K562 (cell line): ENCODE measurements at regions not wholly inside any gene's neighbourhood (a gene's known extent, or its start where the extent isn't known, plus 50 kb on each side); places are given as distances from the start of the nearest gene placed in this dataset.

Experiments
- ATAC-seq: fragments of 200-7000 bp; cut with Tn5 transposase; 3 replicates; pipeline ENCODE4 v1.9.1; 2020; ENCODE audit warnings: moderate library complexity
- BruUV-seq: library from RNA; stranded (reverse); fragments of 400-500 nt; replicated peaks from 2 replicates; lab custom pipeline; 2021; lab: Mats Ljungman, UMichigan
- CTCF ChIA-PET: fragments of 300-600 bp; formaldehyde crosslinking; extraction: SDS; loops from one replicate; lab custom pipeline; 2021; ENCODE audit warnings: low intra/inter-chr PET ratio; lab: Yijun Ruan, JAX
- POLR2A ChIA-PET: fragments of 300-600, 350-650 bp; sonication (Branson Sonifier 250); formaldehyde crosslinking; extraction: SDS; loops from one replicate; lab custom pipeline; 2021; ENCODE audit warnings: antibody characterized with exemption, inconsistent platforms; lab: Yijun Ruan, JAX
- DNase-seq, 4 experiments: peaks; one replicate each; pipeline versions ENCODE4 v3.0.0 to v3.0.0-alpha.2; 2011 to 2018; ENCODE audit warnings: low spot score in 3 of 4, mixed read lengths in 3 of 4; ENCODE audit errors: extremely low read depth in 1 of 4
- FAIRE-seq: peaks from 2 replicates; lab custom pipeline; 2011; peaks lifted over from hg19 to GRCh38; lab: Jason Lieb, UNC
- H2AFZ ChIP-seq: 2 replicates; pipeline ENCODE4 v1.6.0; 2011; ENCODE audit warnings: low read depth, low read length, control low read depth, inconsistent platforms
- H3K27ac ChIP-seq: fragments of 200-600 bp; 3 replicates; pipeline ENCODE4 v1.8.0; 2011; ENCODE audit warnings: low read depth, mild to moderate bottlenecking, control low read depth, inconsistent platforms, low read length, moderate library complexity, mixed read lengths; ENCODE audit errors: extremely low read depth
- H3K27me3 ChIP-seq, 2 experiments: fragments of 300-600 bp in 1 of 2; 2 replicates in 1 of 2; 3 replicates in 1 of 2; pipeline versions ENCODE4 v1.6.0 to v1.8.0; 2011; ENCODE audit warnings: inconsistent platforms in 2 of 2, low read length in 2 of 2, mild to moderate bottlenecking in 1 of 2, mixed read lengths in 1 of 2, moderate library complexity in 1 of 2; ENCODE audit not compliant: control insufficient read depth in 2 of 2, insufficient read depth in 2 of 2
- H3K36me3 ChIP-seq: fragments of 300-600 bp; 3 replicates; pipeline ENCODE4 v1.8.0; 2011; ENCODE audit warnings: mild to moderate bottlenecking, low read length, inconsistent platforms; ENCODE audit not compliant: control insufficient read depth, insufficient read depth
- H3K4me1 ChIP-seq, 2 experiments: fragments of 200-600 bp in 1 of 2; replicated peaks in 1 of 2; 2 replicates in 1 of 2; 3 replicates in 1 of 2; pipeline versions ENCODE4 v1.5.1 to v1.8.0; 2011; ENCODE audit warnings: inconsistent platforms in 2 of 2, low read length in 2 of 2, mild to moderate bottlenecking in 1 of 2, mixed read lengths in 1 of 2, moderate library complexity in 1 of 2; ENCODE audit not compliant: control insufficient read depth in 2 of 2, insufficient read depth in 2 of 2
- H3K4me2 ChIP-seq: 2 replicates; pipeline ENCODE4 v1.6.1; 2011; ENCODE audit warnings: low read length, control low read depth, inconsistent platforms, mixed read lengths; ENCODE audit not compliant: insufficient read depth
- H3K4me3 ChIP-seq: fragments of 200-600 bp; sonication (generic), shearing (Covaris generic); 2 replicates; pipeline ENCODE4 v1.5.1; 2016; ENCODE audit warnings: control low read depth, inconsistent platforms
- H3K79me2 ChIP-seq: fragments of 200-600 bp; 3 replicates; pipeline ENCODE4 v1.8.0; 2011; ENCODE audit warnings: low read length, inconsistent platforms; ENCODE audit not compliant: control insufficient read depth, insufficient read depth
- H3K9ac ChIP-seq, 2 experiments: 2 replicates each; pipeline versions ENCODE4 v1.6.0 to v1.6.1; 2011; ENCODE audit warnings: low read depth in 2 of 2, low read length in 2 of 2, control low read depth in 1 of 2, inconsistent platforms in 1 of 2, mild to moderate bottlenecking in 1 of 2, mixed read lengths in 1 of 2; ENCODE audit not compliant: insufficient read depth in 1 of 2
- H3K9me1 ChIP-seq: one replicate; pipeline ENCODE4 v1.6.0; 2011; ENCODE audit warnings: inconsistent platforms, mild to moderate bottlenecking, low read length, moderate library complexity; ENCODE audit not compliant: control insufficient read depth, insufficient read depth
- H3K9me3 ChIP-seq: replicated peaks from 2 replicates; pipeline ENCODE4 v1.5.1; 2011; ENCODE audit warnings: low read depth, low read length, inconsistent platforms; ENCODE audit not compliant: control insufficient read depth, insufficient read depth
- H4K20me1 ChIP-seq: replicated peaks from 2 replicates; pipeline ENCODE4 v1.6.1; 2011; ENCODE audit warnings: low read length, inconsistent platforms, mixed read lengths; ENCODE audit not compliant: control insufficient read depth, insufficient read depth
- BCOR ChIP-seq: fragments of 450-650 bp; IDR thresholded peaks from 2 replicates; pipeline ENCODE4 v1.6.1; 2016
- CHAMP1 ChIP-seq: fragments of 450-650 bp; IDR thresholded peaks from 2 replicates; pipeline ENCODE4 v1.6.1; 2016; ENCODE audit warnings: mild to moderate bottlenecking
- ILK ChIP-seq: fragments of 450-650 bp; IDR thresholded peaks from 2 replicates; pipeline ENCODE4 v1.6.1; 2016; ENCODE audit warnings: missing genetic modification characterization, low read depth, mild to moderate bottlenecking, missing compliant biosample characterization, moderate library complexity, borderline replicate concordance
- NFXL1 ChIP-seq: fragments of 450-650 bp; formaldehyde crosslinking; IDR thresholded peaks from 2 replicates; pipeline ENCODE4 v1.4.0; 2021; ENCODE audit warnings: mild to moderate bottlenecking
- ZBTB17 ChIP-seq: fragments of 450-650 bp; formaldehyde crosslinking; IDR thresholded peaks from 2 replicates; pipeline ENCODE4 v1.4.0; 2020; ENCODE audit warnings: mild to moderate bottlenecking
- ZFP36 ChIP-seq: fragments of 150-350 bp; IDR thresholded peaks from 2 replicates; pipeline ENCODE4 v1.6.1; 2018; ENCODE audit warnings: low read length, low read depth; ENCODE audit not compliant: partially characterized antibody
- WGBS: fragments of 100-300 bp; shearing (Covaris generic); methylation state at CpG from one replicate; pipeline ENCODE4 v1.1.6; 2016; ENCODE audit warnings: low coverage, mixed read lengths; ENCODE audit not compliant: insufficient coverage; ENCODE audit errors: missing lambda C conversion rate; 5-methylcytosine and 5-hydroxymethylcytosine counted together
- in situ Hi-C: fragments of 300-500 bp; cut with MboI; formaldehyde crosslinking; loops from 4 replicates; pipeline ENCODE4 v1.15.0; 2018; ENCODE audit warnings: inconsistent platforms, mixed read lengths
- intact Hi-C: fragments of 100-400 bp; cut with micrococcal nuclease; formaldehyde crosslinking; loops from 2 replicates; pipeline ENCODE4 v1.14.2; 2022
- TF ChIP-seq, protein P1 (sequence below): fragments of 450-650 bp; formaldehyde crosslinking; IDR thresholded peaks from 2 replicates; pipeline ENCODE4 v1.4.0; 2022; ENCODE audit warnings: missing genetic modification characterization
- TF ChIP-seq, protein P2 (sequence below), 2 experiments: IDR thresholded peaks; 2 replicates each; pipeline ENCODE4 v1.6.1; 2012; ENCODE audit warnings: improper control_type of control experiment in 2 of 2, low read depth in 2 of 2, low read length in 2 of 2, borderline replicate concordance in 1 of 2

GRCh38 chr17:71037386-71037785 is 868.1 kb downstream of the KCNJ2 start (continued):
- TF ChIP-seq, protein P1, sequence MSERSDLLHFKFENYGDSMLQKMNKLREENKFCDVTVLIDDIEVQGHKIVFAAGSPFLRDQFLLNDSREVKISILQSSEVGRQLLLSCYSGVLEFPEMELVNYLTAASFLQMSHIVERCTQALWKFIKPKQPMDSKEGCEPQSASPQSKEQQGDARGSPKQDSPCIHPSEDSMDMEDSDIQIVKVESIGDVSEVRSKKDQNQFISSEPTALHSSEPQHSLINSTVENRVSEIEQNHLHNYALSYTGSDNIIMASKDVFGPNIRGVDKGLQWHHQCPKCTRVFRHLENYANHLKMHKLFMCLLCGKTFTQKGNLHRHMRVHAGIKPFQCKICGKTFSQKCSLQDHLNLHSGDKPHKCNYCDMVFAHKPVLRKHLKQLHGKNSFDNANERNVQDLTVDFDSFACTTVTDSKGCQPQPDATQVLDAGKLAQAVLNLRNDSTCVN (CRISPR knock-in tag) = no peak
- TF ChIP-seq NFXL1 (no peak), BCOR (no peak), ZFP36 (no peak), ILK (tag) (no peak)
- TF ChIP-seq, protein P2, sequence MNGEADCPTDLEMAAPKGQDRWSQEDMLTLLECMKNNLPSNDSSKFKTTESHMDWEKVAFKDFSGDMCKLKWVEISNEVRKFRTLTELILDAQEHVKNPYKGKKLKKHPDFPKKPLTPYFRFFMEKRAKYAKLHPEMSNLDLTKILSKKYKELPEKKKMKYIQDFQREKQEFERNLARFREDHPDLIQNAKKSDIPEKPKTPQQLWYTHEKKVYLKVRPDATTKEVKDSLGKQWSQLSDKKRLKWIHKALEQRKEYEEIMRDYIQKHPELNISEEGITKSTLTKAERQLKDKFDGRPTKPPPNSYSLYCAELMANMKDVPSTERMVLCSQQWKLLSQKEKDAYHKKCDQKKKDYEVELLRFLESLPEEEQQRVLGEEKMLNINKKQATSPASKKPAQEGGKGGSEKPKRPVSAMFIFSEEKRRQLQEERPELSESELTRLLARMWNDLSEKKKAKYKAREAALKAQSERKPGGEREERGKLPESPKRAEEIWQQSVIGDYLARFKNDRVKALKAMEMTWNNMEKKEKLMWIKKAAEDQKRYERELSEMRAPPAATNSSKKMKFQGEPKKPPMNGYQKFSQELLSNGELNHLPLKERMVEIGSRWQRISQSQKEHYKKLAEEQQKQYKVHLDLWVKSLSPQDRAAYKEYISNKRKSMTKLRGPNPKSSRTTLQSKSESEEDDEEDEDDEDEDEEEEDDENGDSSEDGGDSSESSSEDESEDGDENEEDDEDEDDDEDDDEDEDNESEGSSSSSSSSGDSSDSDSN (IDR thresholded peaks at IDR 0.05; ENCODE audit: borderline replicate concordance in 1 of 2, low read depth in 2 of 2, low read length in 2 of 2) = no peak

- no peaks in the 10 kb centered on the region for H4K20me1 ChIP-seq
- intact Hi-C loops (no loop called here), in situ Hi-C loops (no loop called here)
- no peak overlapping the region for H3K4me3 ChIP-seq
- no peak for DNase-seq
- H3K9me1 ChIP-seq = no peaks in the 10 kb centered on the region
- H3K9ac ChIP-seq = no peak overlapping the region
- FAIRE-seq = no peak
- no peaks in the 10 kb centered on the region for H3K4me1 ChIP-seq
- no peaks in the 10 kb centered on the region for H3K79me2 ChIP-seq
- no peak for ATAC-seq
- ChIA-PET POLR2A (no interaction called here), CTCF (no interaction called here)
- 5% methylated on average over 4 of the region's 4 CpGs for WGBS
- no peak overlapping the region for H2AFZ ChIP-seq
- TF ChIP-seq CHAMP1 (no peak), ZBTB17 (no peak)
- no peaks in the 10 kb centered on the region for H3K36me3 ChIP-seq
- no peak overlapping the region for H3K27ac ChIP-seq
- BruUV-seq = no TSS peak
- H3K4me2 ChIP-seq = no peak overlapping the region
- no peaks in the 10 kb centered on the region for H3K27me3 ChIP-seq
- no peaks in the 10 kb centered on the region for H3K9me3 ChIP-seq
Measured at GRCh38 chr17:71039391-71039790, 870.1 kb downstream of the KCNJ2 start.
